NCI-H2081 treated with DMSO at 0.1 percent for 48 hours (cell line): ENCODE measurements at regions not wholly inside any gene's neighbourhood (a gene's known extent, or its start where the extent isn't known, plus 50 kb on each side); places are given as distances from the start of the nearest gene placed in this dataset.

Source experiments
- DNase-seq: peaks from one replicate; lab custom pipeline; 2025; lab: John Stamatoyannopoulos, UW

GRCh38 chr13:34816908-34817665 lies 125.0 kb upstream of the NBEA start:
- no peak for DNase-seq

- no peak for DNase-seq
Measured at GRCh38 chr13:34822650-34823049, 119.4 kb upstream of the NBEA start.

GRCh38 chr13:34826432-34826831 lies 115.6 kb upstream of the NBEA start:
- no peak for DNase-seq

GRCh38 chr13:34833562-34834182 lies 108.4 kb upstream of the NBEA start:
- no peak for DNase-seq

- DNase-seq: no peak
Measured at GRCh38 chr13:34842466-34842865, 99.6 kb upstream of the NBEA start.

- DNase-seq: no peak
Measured at GRCh38 chr13:34847766-34848165, 94.3 kb upstream of the NBEA start.

GRCh38 chr13:34849406-34849805 lies 92.7 kb upstream of the NBEA start:
- DNase-seq: no peak

GRCh38 chr13:34853161-34853560 lies 88.9 kb upstream of the NBEA start:
- DNase-seq: no peak

GRCh38 chr13:34857558-34858325 lies 84.3 kb upstream of the NBEA start:
- DNase-seq: no peak

- DNase-seq: no peak
Measured at GRCh38 chr13:34862311-34862710, 79.8 kb upstream of the NBEA start.

GRCh38 chr13:34862716-34863115 lies 79.4 kb upstream of the NBEA start:
- DNase-seq: no peak

GRCh38 chr13:34863360-34864135 lies 78.5 kb upstream of the NBEA start:
- DNase-seq: no peak

GRCh38 chr13:34864671-34865070 lies 77.4 kb upstream of the NBEA start:
- no peak for DNase-seq

- no peak for DNase-seq
Measured at GRCh38 chr13:34867590-34867989, 74.5 kb upstream of the NBEA start.

- DNase-seq: no peak
Measured at GRCh38 chr13:34868733-34869132, 73.3 kb upstream of the NBEA start.

- no peak for DNase-seq
Measured at GRCh38 chr13:34869696-34870095, 72.4 kb upstream of the NBEA start.

- DNase-seq: no peak
Measured at GRCh38 chr13:34878329-34878728, 63.7 kb upstream of the NBEA start.

GRCh38 chr13:34879851-34880250 lies 62.2 kb upstream of the NBEA start:
- no peak for DNase-seq

GRCh38 chr13:34881494-34881893 lies 60.6 kb upstream of the NBEA start:
- DNase-seq: no peak

- DNase-seq: no peak
Measured at GRCh38 chr13:34883396-34883795, 58.7 kb upstream of the NBEA start.

GRCh38 chr13:34884366-34884765 lies 57.7 kb upstream of the NBEA start:
- DNase-seq: no peak

- no peak for DNase-seq
Measured at GRCh38 chr13:34886121-34886875, 55.8 kb upstream of the NBEA start.
